Activated CD8-positive, alpha-beta T cell treated with anti-CD3 and anti-CD28 coated beads for 36 hours (primary cell): ENCODE measurements at regions not wholly inside any gene's neighbourhood (a gene's known extent, or its start where the extent isn't known, plus 50 kb on each side); places are given as distances from the start of the nearest gene placed in this dataset.

Experiments
- ATAC-seq: fragments of 200-7000 bp; cut with Tn5 transposase; one replicate; pipeline ENCODE4 v1.10.0; 2021; ENCODE audit warnings: mild to moderate bottlenecking, moderate library complexity
- CTCF ChIA-PET: fragments of 350-600 bp; sonication (Branson Sonifier 250); formaldehyde crosslinking; loops from one replicate; lab custom pipeline; 2021; ENCODE audit warnings: antibody characterized with exemption; lab: Charles Lee
- POLR2A ChIA-PET: fragments of 350-600 bp; sonication (Branson Sonifier 250); formaldehyde crosslinking; loops from one replicate; lab custom pipeline; 2021; ENCODE audit warnings: antibody characterized with exemption; lab: Charles Lee
- DNase-seq: peaks from one replicate; pipeline ENCODE4 v3.0.0-alpha.2; 2020
- H3K27ac Mint-ChIP-seq: one replicate; pipeline ENCODE4 v1.8.0; 2021; ENCODE audit warnings: mild to moderate bottlenecking, mixed read lengths
- H3K27me3 Mint-ChIP-seq: one replicate; pipeline ENCODE4 v1.8.0; 2021; ENCODE audit warnings: mixed read lengths
- H3K36me3 Mint-ChIP-seq: one replicate; pipeline ENCODE4 v1.8.0; 2021; ENCODE audit warnings: low read depth, mixed read lengths
- H3K4me1 Mint-ChIP-seq: one replicate; pipeline ENCODE4 v1.8.0; 2021; ENCODE audit warnings: low read depth, mixed read lengths
- H3K4me3 Mint-ChIP-seq: one replicate; pipeline ENCODE4 v1.8.0; 2021; ENCODE audit warnings: mild to moderate bottlenecking, moderate library complexity, mixed read lengths
- H3K9me3 Mint-ChIP-seq: one replicate; pipeline ENCODE4 v1.8.0; 2021; ENCODE audit warnings: mixed read lengths
- CTCF ChIP-seq: fragments of 200-600 bp; IDR thresholded peaks from one replicate; pipeline ENCODE4 v1.8.0; 2022; ENCODE audit warnings: antibody characterized with exemption, mild to moderate bottlenecking
- intact Hi-C: fragments of 100-400 bp; cut with micrococcal nuclease; formaldehyde crosslinking; loops from one replicate; pipeline ENCODE4 v1.10.0; 2022

GRCh38 chr18:73881396-73881917, 266.2 kb downstream of the FBXO15 start:
- DNase-seq (no peak), ATAC-seq (no peak)
- TF ChIP-seq CTCF = no peak
- no peak overlapping the region for H3K4me3 Mint-ChIP-seq
- H3K27me3 Mint-ChIP-seq = no peaks in the 10 kb centered on the region
- CTCF ChIA-PET = interaction anchor here (1.2 kb wide), 1 partner anchor 11 kb away, joined by 3 read pairs; no protein-coding TSS in a partner anchor
- H3K9me3 Mint-ChIP-seq = no peaks in the 10 kb centered on the region
- POLR2A ChIA-PET = no interaction called here
- H3K4me1 Mint-ChIP-seq = no peaks in the 10 kb centered on the region
- H3K27ac Mint-ChIP-seq = no peak overlapping the region
- intact Hi-C loops = no loop called here
- H3K36me3 Mint-ChIP-seq = no peaks in the 10 kb centered on the region

- H3K4me1 Mint-ChIP-seq = no peaks in the 10 kb centered on the region
- ChIA-PET CTCF (no interaction called here), POLR2A (no interaction called here)
- no peak overlapping the region for H3K27ac Mint-ChIP-seq
- intact Hi-C loops = no loop called here
- TF ChIP-seq CTCF = no peak
- no peaks in the 10 kb centered on the region for H3K9me3 Mint-ChIP-seq
- no peak for DNase-seq
- no peak overlapping the region for H3K4me3 Mint-ChIP-seq
- H3K36me3 Mint-ChIP-seq = no peaks in the 10 kb centered on the region
- no peaks in the 10 kb centered on the region for H3K27me3 Mint-ChIP-seq
- no peak for ATAC-seq
Measured at GRCh38 chr18:73880387-73880786, 267.2 kb downstream of the FBXO15 start.

GRCh38 chr18:73879766-73880165, 267.9 kb downstream of the FBXO15 start:
- intact Hi-C loops = no loop called here
- DNase-seq = no peak
- POLR2A ChIA-PET = no interaction called here

GRCh38 chr18:73879328-73879727, 268.3 kb downstream of the FBXO15 start:
- no peak for TF ChIP-seq CTCF
- ChIA-PET POLR2A (no interaction called here), CTCF (no interaction called here)
- Mint-ChIP-seq H3K4me3 (no peak overlapping the region), H3K36me3 (no peaks in the 10 kb centered on the region), H3K4me1 (no peaks in the 10 kb centered on the region), H3K27ac (no peak overlapping the region), H3K27me3 (no peaks in the 10 kb centered on the region), H3K9me3 (no peaks in the 10 kb centered on the region)
- intact Hi-C loops = no loop called here
- no peak for DNase-seq
- no peak for ATAC-seq

More at GRCh38 chr18:73879766-73880165, 267.9 kb downstream of the FBXO15 start:
- no peak for TF ChIP-seq CTCF
- no peak overlapping the region for H3K27ac Mint-ChIP-seq
- H3K27me3 Mint-ChIP-seq = no peaks in the 10 kb centered on the region
- H3K4me3 Mint-ChIP-seq = no peak overlapping the region
- no peaks in the 10 kb centered on the region for H3K36me3 Mint-ChIP-seq
- H3K9me3 Mint-ChIP-seq = no peaks in the 10 kb centered on the region
- no peaks in the 10 kb centered on the region for H3K4me1 Mint-ChIP-seq
- CTCF ChIA-PET = no interaction called here
- no peak for ATAC-seq

- H3K36me3 Mint-ChIP-seq = no peaks in the 10 kb centered on the region
- CTCF ChIA-PET = no interaction called here
- no peak overlapping the region for H3K27ac Mint-ChIP-seq
- no peaks in the 10 kb centered on the region for H3K9me3 Mint-ChIP-seq
- POLR2A ChIA-PET = no interaction called here
- H3K4me3 Mint-ChIP-seq = no peak overlapping the region
- no peak for ATAC-seq
- intact Hi-C loops = no loop called here
- DNase-seq = no peak
- no peaks in the 10 kb centered on the region for H3K4me1 Mint-ChIP-seq
- no peaks in the 10 kb centered on the region for H3K27me3 Mint-ChIP-seq
- TF ChIP-seq CTCF = no peak
Measured at GRCh38 chr18:73869182-73869581, 278.5 kb downstream of the FBXO15 start.
